Fibroblast of peridontal ligament (primary cell): ENCODE measurements at regions not wholly inside any gene's neighbourhood (a gene's known extent, or its start where the extent isn't known, plus 50 kb on each side); places are given as distances from the start of the nearest gene placed in this dataset.

Experiments
- DNase-seq: peaks from one replicate; pipeline ENCODE4 v3.0.0-alpha.2; 2010; ENCODE audit errors: extremely low read depth

DNA sequence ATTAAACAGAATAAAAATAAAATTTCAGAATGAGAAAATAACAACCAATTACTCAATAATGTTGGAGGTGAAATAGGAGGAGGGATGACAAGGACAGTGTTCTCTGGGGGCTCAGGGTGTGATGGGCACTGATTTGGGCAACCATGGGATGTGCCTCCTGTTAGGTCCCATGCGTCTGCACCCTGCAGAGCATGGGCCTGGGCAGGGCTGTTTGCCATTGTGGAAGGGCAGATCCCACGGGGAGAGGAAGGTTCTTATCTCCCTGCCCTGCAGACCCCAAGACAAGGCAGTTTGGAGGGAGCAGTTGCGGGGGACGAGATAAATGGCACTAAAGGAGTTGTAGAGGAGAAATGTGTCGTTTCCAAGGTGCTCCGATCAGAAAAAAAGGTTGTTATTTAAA lies 206.3 kb downstream of the THBS2 start:
- no peak for DNase-seq

GRCh38 chr6:169046483-169047192 lies 207.0 kb downstream of the THBS2 start:
- peak; percentile 69 for DNase-seq

GRCh38 chr6:169046021-169046420 lies 207.6 kb downstream of the THBS2 start:
- DNase-seq: peak; percentile 75

DNA sequence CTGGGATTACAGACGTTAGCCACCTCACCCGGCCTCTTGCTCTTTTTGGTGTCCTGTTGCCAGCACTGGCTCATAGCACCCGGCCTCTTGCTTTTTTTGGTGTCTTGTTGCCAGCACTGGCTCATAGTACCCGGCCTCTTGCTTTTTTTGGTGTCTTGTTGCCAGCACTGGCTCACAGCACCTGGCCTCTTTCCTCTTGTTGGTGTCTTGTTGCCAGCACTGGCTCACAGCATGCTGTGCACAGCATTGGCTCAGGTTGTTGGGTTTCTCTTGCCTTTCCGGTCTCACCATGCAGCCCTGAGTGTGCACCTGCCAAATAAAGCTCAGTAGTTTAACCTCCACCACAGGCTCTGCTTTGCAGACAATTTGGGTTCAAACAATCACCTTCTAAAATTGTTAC lies 208.2 kb downstream of the THBS2 start:
- DNase-seq: no peak

GRCh38 chr6:169044381-169045230 lies 209.0 kb downstream of the THBS2 start:
- DNase-seq: peak; percentile 52

DNA sequence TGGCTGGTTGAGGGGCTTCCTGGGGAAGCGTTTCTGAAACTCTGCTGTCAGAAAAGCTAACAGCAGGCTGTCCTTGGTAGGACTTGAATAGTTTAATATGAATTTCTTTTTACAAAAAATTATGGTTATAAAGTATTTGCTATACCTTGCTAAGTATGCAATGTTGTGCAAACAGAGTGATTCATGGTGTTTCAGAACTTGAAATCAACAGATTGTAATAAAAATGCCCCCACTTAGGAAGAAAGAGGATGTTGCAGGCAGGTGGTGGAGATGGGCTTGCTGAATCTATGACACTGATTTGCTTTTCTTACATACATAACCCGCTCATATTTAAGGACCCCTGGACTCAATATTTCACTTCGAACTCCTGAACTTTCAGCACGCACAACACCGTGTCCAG lies 211.6 kb downstream of the THBS2 start:
- DNase-seq: peak; percentile 29

GRCh38 chr6:169041078-169041477 lies 212.6 kb downstream of the THBS2 start:
- DNase-seq: no peak

DNA sequence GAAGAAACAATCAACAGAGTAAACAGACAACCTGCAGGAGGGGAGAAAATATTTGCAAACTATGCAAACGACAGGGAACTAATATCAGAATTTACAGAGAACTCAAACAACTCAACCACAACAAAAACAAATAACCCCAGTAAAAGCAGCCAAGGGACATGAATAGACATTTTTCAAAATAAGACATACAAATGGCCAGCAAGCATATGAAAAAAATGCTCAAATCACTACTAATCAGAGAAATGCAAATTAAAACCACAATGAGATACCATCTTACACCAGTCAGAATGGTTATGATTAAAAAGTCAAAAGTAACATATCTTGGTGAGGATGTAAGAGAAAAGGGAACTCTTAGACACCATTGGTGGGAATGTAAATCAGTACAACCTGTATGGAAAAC lies 215.0 kb downstream of the THBS2 start:
- DNase-seq: peak; percentile 71

- DNase-seq: peak; percentile 93
Observed at GRCh38 chr6:169035385-169036240, 218.0 kb downstream of the THBS2 start.

DNA sequence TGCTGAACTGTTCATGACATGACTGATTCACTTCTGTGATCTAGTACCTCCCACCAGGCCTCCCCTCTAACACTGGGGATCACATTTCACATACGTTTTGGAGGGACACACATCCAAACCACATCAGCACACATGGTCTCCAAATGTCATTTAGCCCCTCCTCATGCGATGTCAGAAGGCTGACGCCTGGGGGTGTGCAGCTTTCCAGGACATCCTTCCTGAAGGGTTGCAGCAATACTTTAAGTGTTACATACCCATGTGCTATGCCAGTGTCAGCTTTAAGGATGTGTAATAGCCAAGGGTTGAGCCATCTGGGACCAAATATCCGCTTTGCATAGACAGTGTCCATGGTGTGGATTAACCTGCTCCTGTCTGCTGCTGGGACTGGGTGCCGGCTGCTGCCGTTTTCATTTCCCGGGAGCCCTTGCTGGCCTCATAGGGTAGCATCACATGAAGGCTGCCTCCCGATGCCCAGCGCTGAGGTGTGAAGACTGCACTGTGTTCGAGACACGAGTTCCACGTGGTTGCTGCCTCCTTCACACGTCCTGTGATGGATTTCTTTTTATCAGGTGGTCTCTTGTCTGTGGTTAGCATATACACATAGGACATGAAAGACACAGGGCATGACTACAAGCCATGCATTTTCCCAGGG lies 219.0 kb downstream of the THBS2 start:
- peak; percentile 57 for DNase-seq

GRCh38 chr6:169029861-169030260 lies 223.8 kb downstream of the THBS2 start:
- no peak for DNase-seq

GRCh38 chr6:169028343-169028742 lies 225.3 kb downstream of the THBS2 start:
- no peak for DNase-seq

DNA sequence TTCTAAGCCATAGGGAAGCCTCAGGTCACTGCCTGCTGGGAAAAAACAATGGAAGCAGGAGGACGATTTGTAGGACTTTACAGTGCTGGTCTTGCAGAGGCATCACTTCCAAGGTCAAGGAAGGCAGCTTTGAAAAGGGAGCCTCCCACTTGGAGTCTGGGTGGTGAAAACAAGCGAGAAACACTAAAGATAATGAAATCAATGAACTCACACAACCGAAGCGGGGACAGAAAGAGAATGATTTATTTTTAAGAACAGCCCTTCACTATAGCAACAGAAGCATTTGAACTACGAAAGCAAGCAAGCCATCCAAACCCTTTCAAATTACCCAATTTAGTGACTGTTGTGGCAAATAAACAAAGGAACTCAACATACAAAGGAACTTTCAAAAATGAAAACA lies 227.5 kb downstream of the THBS2 start:
- DNase-seq: peak; percentile 73

GRCh38 chr6:169024047-169024660 lies 229.5 kb downstream of the THBS2 start:
- DNase-seq: no peak

DNA sequence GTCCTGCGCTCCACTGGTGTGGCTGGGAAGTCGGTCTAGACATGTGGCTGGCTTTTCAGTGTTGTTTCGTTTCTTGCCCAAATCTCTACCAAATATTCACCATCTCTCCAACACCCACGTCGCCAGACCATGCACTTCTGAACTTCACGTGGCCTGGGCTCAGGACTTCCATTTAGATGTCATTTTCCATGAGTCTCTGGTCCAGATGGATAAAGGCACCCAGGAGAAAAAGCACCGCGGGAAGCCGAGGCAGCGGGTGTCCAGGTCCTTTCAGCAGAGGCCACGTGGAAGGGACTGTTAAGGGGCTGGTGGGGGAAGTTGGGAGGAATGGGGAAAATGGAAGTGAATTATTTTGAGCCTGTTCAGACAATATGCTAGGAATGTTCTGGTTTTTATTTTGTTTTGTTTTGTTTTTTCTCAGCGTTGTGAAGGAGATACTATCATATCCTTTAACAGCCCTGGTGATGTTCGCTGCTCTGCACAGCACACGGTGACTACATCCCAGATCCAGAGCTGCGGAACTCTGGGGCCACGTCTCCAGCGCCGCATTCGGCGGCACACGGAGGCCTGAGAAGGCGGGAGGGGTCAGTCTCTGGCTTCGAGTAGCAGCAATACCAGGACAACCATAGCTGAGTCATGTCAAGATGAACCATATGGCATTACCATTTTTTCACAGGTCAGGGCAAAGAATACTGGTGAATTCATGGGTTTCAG lies 230.3 kb downstream of the THBS2 start:
- no peak for DNase-seq

GRCh38 chr6:169022079-169022478 lies 231.6 kb downstream of the THBS2 start:
- DNase-seq: no peak

GRCh38 chr6:169020821-169021220 lies 232.8 kb downstream of the THBS2 start:
- no peak for DNase-seq

DNA sequence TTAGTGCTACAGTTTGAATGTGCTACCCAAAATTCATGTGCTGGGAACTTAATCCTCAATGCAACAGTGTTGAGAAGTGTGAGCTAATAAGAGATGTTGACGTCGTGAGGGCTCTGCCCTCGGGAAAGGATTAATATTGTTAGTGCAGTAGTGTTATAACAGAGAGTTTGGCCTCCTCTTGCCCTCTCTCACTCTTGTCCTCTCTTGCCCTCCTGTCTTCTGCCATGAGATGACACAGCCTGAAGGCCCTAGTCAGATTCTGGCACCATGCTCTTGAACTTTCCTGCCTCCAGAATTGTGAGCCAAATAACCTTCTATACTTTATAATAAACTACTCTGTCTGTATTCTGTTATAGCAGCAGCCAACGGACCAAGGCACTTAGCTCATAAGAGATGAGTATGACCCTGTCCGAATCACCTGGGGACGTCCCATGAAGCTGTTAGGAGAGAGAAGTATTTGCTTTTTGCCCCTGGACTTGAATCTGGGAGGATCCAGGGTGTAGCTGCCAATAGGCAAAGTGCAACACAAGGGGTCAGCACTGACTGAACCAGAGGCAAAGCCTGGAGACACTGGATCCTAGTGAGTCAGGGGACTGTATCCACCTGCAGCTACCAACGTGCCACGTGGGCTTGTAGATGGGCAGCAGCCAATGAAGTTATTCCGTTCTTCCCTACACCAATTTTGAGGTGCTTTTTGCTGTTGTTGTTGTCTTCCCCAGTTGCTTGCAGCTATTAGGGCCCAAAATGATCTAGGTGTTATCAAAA lies 233.7 kb downstream of the THBS2 start:
- no peak for DNase-seq

DNA sequence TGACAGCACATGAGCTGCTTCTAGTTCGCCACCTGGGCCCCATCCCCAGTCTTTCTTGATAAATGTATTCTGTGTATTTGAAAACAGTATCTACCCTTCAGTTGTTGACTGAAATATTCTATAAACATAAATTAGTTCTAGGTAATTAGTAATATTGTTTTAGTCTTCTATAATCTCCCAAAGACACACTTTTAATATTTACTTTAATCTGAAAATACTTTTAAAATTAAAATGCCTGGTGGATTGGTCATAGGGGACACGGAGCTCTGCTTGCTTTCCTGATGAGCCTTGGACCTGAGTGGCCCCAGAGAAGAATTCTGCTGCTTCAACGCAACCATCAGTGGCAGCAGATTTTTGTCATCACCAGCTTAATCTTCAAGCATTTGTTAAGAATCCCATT lies 234.5 kb downstream of the THBS2 start:
- no peak for DNase-seq

- DNase-seq: no peak
Observed at GRCh38 chr6:169016758-169017157, 236.9 kb downstream of the THBS2 start.
